Prostate gland (tissue), 2 donors: ENCODE measurements at regions not wholly inside any gene's neighbourhood (a gene's known extent, or its start where the extent isn't known, plus 50 kb on each side); places are given as distances from the start of the nearest gene placed in this dataset.

ENCODE experiments used
- DNase-seq: peaks from one replicate; pipeline ENCODE4 v3.0.0-alpha.2; 2019; ENCODE audit warnings: low spot score
- H3K27ac ChIP-seq, 2 donors: fragments of 200-600 bp; sonication (generic); 2 replicates each; pipeline ENCODE4 v1.5.1; 2017 to 2019
- H3K27me3 ChIP-seq: fragments of 200-600 bp; sonication (generic); replicated peaks from 2 replicates; pipeline ENCODE4 v1.5.1; 2019; ENCODE audit not compliant: insufficient read depth
- H3K36me3 ChIP-seq, 2 donors: fragments of 200-600 bp; sonication (generic); 1 replicate in 1 of 2; 2 replicates in 1 of 2; pipeline versions ENCODE4 v1.5.1 to v1.8.1; 2017 to 2019
- H3K4me1 ChIP-seq: fragments of 200-600 bp; sonication (generic); replicated peaks from 2 replicates; pipeline ENCODE4 v1.5.1; 2019
- H3K4me3 ChIP-seq, 2 donors: fragments of 200-600 bp; sonication (generic); 2 replicates each; pipeline ENCODE4 v1.5.1; 2017 to 2019
- H3K9me3 ChIP-seq: fragments of 200-600 bp; sonication (generic); 2 replicates; pipeline ENCODE4 v1.5.1; 2017
- CTCF ChIP-seq, 4 experiments: fragments of 200-600 bp in 2 of 4; fragments of 450-650 bp in 2 of 4; sonication (generic) in 2 of 4; IDR thresholded peaks; 1 replicate in 3 of 4; 2 replicates in 1 of 4; pipeline ENCODE4 v1.5.1; 2016 to 2019; ENCODE audit warnings: antibody characterized with exemption in 4 of 4, mild to moderate bottlenecking in 2 of 4, moderate library complexity in 2 of 4
- POLR2A ChIP-seq: fragments of 450-650 bp; IDR thresholded peaks from one replicate; pipeline ENCODE4 v1.6.1; 2016; ENCODE audit warnings: antibody characterized with exemption, mild to moderate bottlenecking
- POLR2AphosphoS5 ChIP-seq: sonication (generic); formaldehyde crosslinking; IDR thresholded peaks from one replicate; pipeline ENCODE4 v1.6.1; 2017; ENCODE audit warnings: antibody characterized with exemption
- WGBS: methylation state at CpG from one replicate; pipeline ENCODE4 v1.1.5; 2018; 5-methylcytosine and 5-hydroxymethylcytosine counted together
- intact Hi-C: fragments of 100-400 bp; cut with DNase I; formaldehyde crosslinking; loops from one replicate; pipeline ENCODE4 v1.14.2; 2022

- Histone ChIP-seq H3K27ac (no peak overlapping the region), H3K4me3 (no peak overlapping the region), H3K4me1 (no peaks in the 10 kb centered on the region), H3K36me3 (no peaks in the 10 kb centered on the region), H3K9me3 (no peaks in the 10 kb centered on the region), H3K27me3 (no peaks in the 10 kb centered on the region)
- WGBS = 90% methylated on average over 6 of the region's 6 CpGs
- intact Hi-C loops = loop anchor here (10.0 kb wide), 2 partner anchors 630 to 830 kb away; partner anchors contain the start of gene MAN1A1
- TF ChIP-seq POLR2AphosphoS5 (no peak), POLR2A (no peak), CTCF (IDR thresholded peaks at IDR 0.05) (no peak)
- no peak for DNase-seq
Measured at GRCh38 chr6:119974430-119975159, 625.0 kb upstream of the MAN1A1 start.

GRCh38 chr6:119966484-119966883, 616.9 kb upstream of the MAN1A1 start:
- no peaks in the 10 kb centered on the region for H3K9me3 ChIP-seq
- no peaks in the 10 kb centered on the region for H3K27me3 ChIP-seq
- no peak for TF ChIP-seq POLR2AphosphoS5
- no peak for TF ChIP-seq POLR2A
- no peak for TF ChIP-seq CTCF (IDR thresholded peaks at IDR 0.05)
- intact Hi-C loops = no loop called here
- H3K4me3 ChIP-seq = no peak overlapping the region
- no peak for DNase-seq
- no peaks in the 10 kb centered on the region for H3K4me1 ChIP-seq
- H3K27ac ChIP-seq = no peak overlapping the region
- H3K36me3 ChIP-seq = no peaks in the 10 kb centered on the region
- 91% methylated on average over 8 of the region's 8 CpGs for WGBS

- 98% methylated on average over 10 of the region's 10 CpGs for WGBS
- no peak for DNase-seq
- no peaks in the 10 kb centered on the region for H3K4me1 ChIP-seq
- H3K36me3 ChIP-seq = no peaks in the 10 kb centered on the region
- no peaks in the 10 kb centered on the region for H3K9me3 ChIP-seq
- intact Hi-C loops = no loop called here
- H3K27ac ChIP-seq = no peak overlapping the region
- no peak overlapping the region for H3K4me3 ChIP-seq
- TF ChIP-seq CTCF (IDR thresholded peaks at IDR 0.05) (no peak), POLR2AphosphoS5 (no peak), POLR2A (no peak)
- H3K27me3 ChIP-seq = no peaks in the 10 kb centered on the region
Measured at GRCh38 chr6:119965900-119966299, 616.3 kb upstream of the MAN1A1 start.

GRCh38 chr6:119965008-119965407, 615.4 kb upstream of the MAN1A1 start:
- intact Hi-C loops = no loop called here
- H3K4me1 ChIP-seq = no peaks in the 10 kb centered on the region
- no peak for DNase-seq
- H3K27ac ChIP-seq = no peak overlapping the region
- H3K36me3 ChIP-seq = no peaks in the 10 kb centered on the region
- no peaks in the 10 kb centered on the region for H3K27me3 ChIP-seq
- H3K9me3 ChIP-seq = no peaks in the 10 kb centered on the region
- TF ChIP-seq POLR2A = no peak
- TF ChIP-seq POLR2AphosphoS5 = no peak
- no peak for TF ChIP-seq CTCF (IDR thresholded peaks at IDR 0.05)
- WGBS = 87% methylated on average over 1 of the region's 1 CpG
- H3K4me3 ChIP-seq = no peak overlapping the region

- Histone ChIP-seq H3K4me3 (no peak overlapping the region), H3K9me3 (no peaks in the 10 kb centered on the region), H3K36me3 (no peaks in the 10 kb centered on the region), H3K27me3 (no peaks in the 10 kb centered on the region), H3K4me1 (no peaks in the 10 kb centered on the region), H3K27ac (no peak overlapping the region)
- WGBS = 92% methylated on average over 2 of the region's 2 CpGs
- TF ChIP-seq POLR2AphosphoS5 (no peak), POLR2A (no peak), CTCF (IDR thresholded peaks at IDR 0.05) (no peak)
- intact Hi-C loops = no loop called here
- DNase-seq = no peak
Measured at GRCh38 chr6:119962505-119962904, 612.9 kb upstream of the MAN1A1 start.
